Neuronal stem cell (in vitro differentiated cells): ENCODE measurements at regions not wholly inside any gene's neighbourhood (a gene's known extent, or its start where the extent isn't known, plus 50 kb on each side); places are given as distances from the start of the nearest gene placed in this dataset.

Source experiments
- DNase-seq: peaks from one replicate; pipeline ENCODE4 v3.0.0-alpha.2; 2013; ENCODE audit warnings: low spot score
- H2AFZ ChIP-seq: one replicate; pipeline ENCODE4 v1.6.1; 2013; ENCODE audit warnings: mild to moderate bottlenecking, low read length, inconsistent platforms
- H2AK5ac ChIP-seq: 2 replicates; pipeline ENCODE4 v1.6.1; 2013; ENCODE audit warnings: low read depth, mild to moderate bottlenecking, inconsistent platforms, low read length, moderate library complexity, mixed read lengths
- H2BK120ac ChIP-seq: 2 replicates; pipeline ENCODE4 v1.6.1; 2013; ENCODE audit warnings: low read depth, mild to moderate bottlenecking, inconsistent platforms, low read length, moderate library complexity, mixed read lengths
- H2BK12ac ChIP-seq: one replicate; pipeline ENCODE4 v1.6.1; 2013; ENCODE audit warnings: low read length, inconsistent platforms
- H2BK15ac ChIP-seq: 2 replicates; pipeline ENCODE4 v1.6.1; 2013; ENCODE audit warnings: mild to moderate bottlenecking, low read length, inconsistent platforms, mixed read lengths
- H2BK5ac ChIP-seq: one replicate; pipeline ENCODE4 v1.6.1; 2013; ENCODE audit warnings: inconsistent platforms, mild to moderate bottlenecking, low read length, moderate library complexity
- H3K14ac ChIP-seq: one replicate; pipeline ENCODE4 v1.6.1; 2013; ENCODE audit warnings: low read length, inconsistent platforms
- H3K18ac ChIP-seq: 2 replicates; pipeline ENCODE4 v1.6.1; 2013; ENCODE audit warnings: low read length, inconsistent platforms
- H3K23ac ChIP-seq: 2 replicates; pipeline ENCODE4 v1.6.1; 2013; ENCODE audit warnings: low read depth, mild to moderate bottlenecking, mixed read lengths, low read length, inconsistent platforms; ENCODE audit not compliant: poor library complexity
- H3K27ac ChIP-seq: replicated peaks from 3 replicates; pipeline ENCODE4 v1.5.1; 2013; ENCODE audit warnings: low read length, inconsistent platforms
- H3K27me3 ChIP-seq, 3 experiments: 2 replicates each; pipeline ENCODE4 v1.6.1; 2013; ENCODE audit warnings: low read length in 3 of 3, mild to moderate bottlenecking in 2 of 3, inconsistent platforms in 1 of 3, low read depth in 1 of 3, mixed read lengths in 1 of 3, moderate library complexity in 1 of 3; ENCODE audit not compliant: control insufficient read depth in 3 of 3, insufficient read depth in 3 of 3
- H3K36me3 ChIP-seq, 2 donors: replicated peaks in 1 of 2; 2 replicates each; pipeline ENCODE4 v1.6.1; 2013; ENCODE audit warnings: low read length in 2 of 2; ENCODE audit not compliant: control insufficient read depth in 2 of 2, insufficient read depth in 2 of 2
- H3K4ac ChIP-seq: 2 replicates; pipeline ENCODE4 v1.6.1; 2013; ENCODE audit warnings: inconsistent platforms, mild to moderate bottlenecking, low read length, moderate library complexity
- H3K4me1 ChIP-seq, 2 donors: 1 replicate in 1 of 2; 2 replicates in 1 of 2; pipeline ENCODE4 v1.6.1; 2013; ENCODE audit warnings: low read length in 2 of 2, low read depth in 1 of 2; ENCODE audit not compliant: control insufficient read depth in 2 of 2, insufficient read depth in 1 of 2
- H3K4me2 ChIP-seq: one replicate; pipeline ENCODE4 v1.6.1; 2013; ENCODE audit warnings: mild to moderate bottlenecking, low read length, inconsistent platforms; ENCODE audit not compliant: insufficient read depth, poor library complexity, severe bottlenecking
- H3K4me3 ChIP-seq, 2 donors: 2 replicates each; pipeline ENCODE4 v1.5.1; 2013; ENCODE audit warnings: low read length in 2 of 2, mild to moderate bottlenecking in 2 of 2, inconsistent platforms in 1 of 2, moderate library complexity in 1 of 2
- H3K79me1 ChIP-seq: one replicate; pipeline ENCODE4 v1.6.1; 2013; ENCODE audit warnings: low read depth, mild to moderate bottlenecking, inconsistent platforms, low read length, moderate library complexity
- H3K9ac ChIP-seq: one replicate; pipeline ENCODE4 v1.6.1; 2013; ENCODE audit warnings: mild to moderate bottlenecking, low read depth, low read length, inconsistent platforms; ENCODE audit not compliant: poor library complexity
- H3K9me3 ChIP-seq, 2 donors: replicated peaks in 1 of 2; 2 replicates each; pipeline versions ENCODE3 to v1.6.1; 2013; ENCODE audit warnings: low read length in 2 of 2, mild to moderate bottlenecking in 2 of 2, inconsistent platforms in 1 of 2, low read depth in 1 of 2, mixed read lengths in 1 of 2, moderate library complexity in 1 of 2; ENCODE audit not compliant: control insufficient read depth in 2 of 2, insufficient read depth in 1 of 2
- H4K8ac ChIP-seq: one replicate; pipeline ENCODE4 v1.6.1; 2013; ENCODE audit warnings: low read depth, mild to moderate bottlenecking, inconsistent platforms, low read length, moderate library complexity
- H4K91ac ChIP-seq: one replicate; pipeline ENCODE4 v1.6.1; 2013; ENCODE audit warnings: low read length, low read depth, mild to moderate bottlenecking, inconsistent platforms; ENCODE audit not compliant: poor library complexity
- WGBS, 2 donors: extraction: QIAGEN DNeasy Blood & Tissue Kit; methylation state at CpG; one replicate each; pipeline ENCODE4 v1.1.7; 2013; ENCODE audit warnings: missing lambda C conversion rate in 2 of 2, mixed read lengths in 1 of 2; ENCODE audit not compliant: insufficient read length in 2 of 2, insufficient replicate concordance in 1 of 2; ENCODE audit errors: extremely low coverage in 2 of 2; 5-methylcytosine and 5-hydroxymethylcytosine counted together

- no peak overlapping the region for H4K8ac ChIP-seq
- H3K9ac ChIP-seq = no peak overlapping the region
- no peak overlapping the region for H2BK5ac ChIP-seq
- H2BK15ac ChIP-seq = no peak overlapping the region
- H2AFZ ChIP-seq = no peak overlapping the region
- H3K23ac ChIP-seq = no peak overlapping the region
- H3K79me1 ChIP-seq = no peaks in the 10 kb centered on the region
- H4K91ac ChIP-seq = no peak overlapping the region
- H3K4me3 ChIP-seq = no peak overlapping the region
- H3K14ac ChIP-seq = no peak overlapping the region
- no peak overlapping the region for H2BK120ac ChIP-seq
- no peaks in the 10 kb centered on the region for H3K9me3 ChIP-seq
- H3K4me1 ChIP-seq = no peaks in the 10 kb centered on the region
- H3K4me2 ChIP-seq = no peak overlapping the region
- no peak for DNase-seq
- no peak overlapping the region for H2AK5ac ChIP-seq
- H3K36me3 ChIP-seq = no peaks in the 10 kb centered on the region
- H2BK12ac ChIP-seq = no peak overlapping the region
- no peak overlapping the region for H3K18ac ChIP-seq
- WGBS, 2 donors = no CpG with 5 or more reads among the region's 4 CpGs
- H3K27ac ChIP-seq = no peak overlapping the region
- H3K27me3 ChIP-seq = no peaks in the 10 kb centered on the region
- H3K4ac ChIP-seq = no peak overlapping the region
Measured at GRCh38 chr7:37524056-37524455, 75.4 kb upstream of the ELMO1 start.

GRCh38 chr7:37524797-37525196, 76.1 kb upstream of the ELMO1 start:
- Histone ChIP-seq H2BK15ac (no peak overlapping the region), H2BK12ac (no peak overlapping the region), H2BK5ac (no peak overlapping the region), H3K36me3 (no peaks in the 10 kb centered on the region), H4K8ac (no peak overlapping the region), H3K27ac (no peak overlapping the region), H4K91ac (no peak overlapping the region), H3K18ac (no peak overlapping the region), H3K4me1 (no peaks in the 10 kb centered on the region), H2AFZ (peak overlapping the region; percentile 59), H3K4ac (no peak overlapping the region), H3K27me3 (no peaks in the 10 kb centered on the region), H3K79me1 (no peaks in the 10 kb centered on the region), H2AK5ac (no peak overlapping the region), H3K9me3 (no peaks in the 10 kb centered on the region), H2BK120ac (no peak overlapping the region), H3K4me2 (no peak overlapping the region), H3K4me3 (no peak overlapping the region), H3K9ac (no peak overlapping the region), H3K14ac (no peak overlapping the region), H3K23ac (no peak overlapping the region)
- DNase-seq = no peak
- no CpG with 5 or more reads among the region's 2 CpGs for WGBS, 2 donors

GRCh38 chr7:37526623-37527022, 78.0 kb upstream of the ELMO1 start:
- Histone ChIP-seq H2AK5ac (no peak overlapping the region), H3K23ac (no peak overlapping the region), H3K36me3 (no peaks in the 10 kb centered on the region), H2BK12ac (no peak overlapping the region), H3K14ac (no peak overlapping the region), H2AFZ (no peak overlapping the region), H4K8ac (no peak overlapping the region), H3K4me2 (no peak overlapping the region), H3K4ac (no peak overlapping the region), H3K79me1 (no peaks in the 10 kb centered on the region), H3K27me3 (no peaks in the 10 kb centered on the region), H2BK15ac (no peak overlapping the region), H3K4me1 (no peaks in the 10 kb centered on the region), H2BK5ac (no peak overlapping the region), H3K18ac (no peak overlapping the region), H3K9ac (no peak overlapping the region), H2BK120ac (no peak overlapping the region), H4K91ac (no peak overlapping the region), H3K4me3 (no peak overlapping the region), H3K9me3 (no peaks in the 10 kb centered on the region), H3K27ac (no peak overlapping the region)
- DNase-seq = no peak
- WGBS, 2 donors = no CpG with 5 or more reads among the region's 4 CpGs

- H2AFZ ChIP-seq = no peak overlapping the region
- H3K27me3 ChIP-seq = no peaks in the 10 kb centered on the region
- no peak overlapping the region for H3K4ac ChIP-seq
- no peak overlapping the region for H2BK5ac ChIP-seq
- H3K4me2 ChIP-seq = no peak overlapping the region
- no peak overlapping the region for H3K23ac ChIP-seq
- no peak overlapping the region for H3K4me3 ChIP-seq
- no peak overlapping the region for H4K91ac ChIP-seq
- H2BK12ac ChIP-seq = no peak overlapping the region
- no peaks in the 10 kb centered on the region for H3K4me1 ChIP-seq
- WGBS, 2 donors = no CpG with 5 or more reads among the region's 4 CpGs
- no peak overlapping the region for H3K14ac ChIP-seq
- no peak overlapping the region for H3K27ac ChIP-seq
- no peak overlapping the region for H4K8ac ChIP-seq
- no peaks in the 10 kb centered on the region for H3K9me3 ChIP-seq
- DNase-seq = no peak
- no peaks in the 10 kb centered on the region for H3K79me1 ChIP-seq
- no peak overlapping the region for H3K9ac ChIP-seq
- H3K36me3 ChIP-seq = no peaks in the 10 kb centered on the region
- no peak overlapping the region for H3K18ac ChIP-seq
- H2BK15ac ChIP-seq = no peak overlapping the region
- no peak overlapping the region for H2BK120ac ChIP-seq
- H2AK5ac ChIP-seq = no peak overlapping the region
Measured at GRCh38 chr7:37527109-37527508, 78.4 kb upstream of the ELMO1 start.
